ENCODE measurements at regions not wholly inside any gene's neighbourhood (a gene's known extent, or its start where the extent isn't known, plus 50 kb on each side); places are given as distances from the start of the nearest gene placed in this dataset.

DNA sequence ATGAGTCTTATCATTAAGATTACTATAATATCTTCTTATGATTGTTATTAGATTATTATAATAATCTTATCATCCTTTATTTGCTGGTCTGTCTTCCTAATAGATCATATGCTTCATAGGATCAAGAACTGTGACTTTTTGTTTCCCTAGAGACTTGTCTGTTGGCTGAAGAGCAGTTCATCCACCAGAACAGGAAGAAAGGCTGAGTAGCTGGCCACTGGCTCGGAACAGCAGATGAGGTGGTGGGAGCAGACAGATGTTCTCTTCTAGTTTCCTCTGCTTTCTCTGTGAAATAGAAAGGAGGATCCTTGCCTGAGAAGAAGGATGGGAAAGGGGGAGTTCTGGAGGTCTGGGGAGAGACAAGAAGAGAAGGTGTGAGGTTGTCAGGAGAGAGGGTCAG lies 120.0 kb downstream of the CCNA1 start:
- no peak for DNase-seq

- DNase-seq: no peak
Measured at GRCh38 chr13:36553491-36553890, 120.3 kb upstream of the SERTM1 start.

DNA sequence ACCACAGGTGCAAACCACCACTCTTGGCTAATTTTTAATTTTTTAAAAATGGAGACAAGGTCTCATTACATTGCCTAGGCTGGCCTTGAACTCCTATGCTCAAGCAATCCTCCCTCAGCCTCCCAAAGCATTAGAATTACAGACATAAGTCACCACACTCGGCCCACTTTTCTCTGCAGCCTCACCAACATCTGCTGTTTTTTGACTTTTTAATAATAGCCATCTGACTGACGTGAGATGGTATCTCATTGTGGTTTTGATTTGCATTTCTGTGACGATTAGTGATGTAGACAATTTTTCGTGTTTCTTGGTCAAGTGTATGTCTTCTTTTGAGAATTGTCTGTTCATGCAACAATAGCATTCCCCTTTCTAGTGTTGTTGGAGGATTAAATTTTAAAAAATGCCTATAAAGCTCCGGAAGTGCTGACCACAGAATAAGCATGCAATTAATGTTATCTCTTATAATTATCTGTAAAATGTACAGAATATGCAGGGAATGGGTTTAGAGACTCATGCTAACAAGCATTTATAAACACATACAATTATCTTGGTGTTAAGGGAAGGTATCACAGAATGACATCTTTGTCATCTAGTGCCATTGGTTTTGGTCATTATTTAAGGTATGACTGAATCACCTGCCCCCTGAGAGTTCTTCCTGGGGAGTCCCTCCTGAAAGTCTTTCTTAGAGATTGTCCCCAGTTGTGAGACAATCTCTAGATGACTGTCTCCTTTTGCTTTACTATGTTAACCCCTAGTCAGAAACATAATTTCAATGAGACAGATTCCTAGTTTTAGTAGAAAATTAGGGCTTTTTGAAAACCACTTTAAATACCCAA lies 118.5 kb upstream of the SERTM1 start:
- no peak for DNase-seq

DNA sequence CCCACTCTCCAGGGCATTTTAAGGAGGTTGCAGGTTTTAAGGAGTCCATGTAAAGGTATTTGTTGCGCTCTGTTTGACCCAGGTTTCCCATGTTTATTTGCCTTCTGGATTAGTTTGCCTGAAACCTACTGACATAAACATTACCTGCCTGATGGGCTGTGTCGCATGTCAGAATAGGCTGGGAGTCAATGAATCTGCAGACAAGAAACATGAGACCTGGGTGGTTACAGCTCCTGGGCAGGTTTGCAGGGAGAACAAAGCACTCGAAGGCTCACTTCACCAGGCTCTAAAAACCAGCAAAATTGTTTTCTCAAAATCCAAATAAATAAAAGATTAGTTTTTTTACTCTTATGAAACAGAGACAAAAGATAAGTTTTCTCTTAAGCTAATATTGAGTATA lies 114.4 kb upstream of the SERTM1 start:
- no peak for DNase-seq

GRCh38 chr13:36567485-36567884 lies 106.3 kb upstream of the SERTM1 start:
- no peak for DNase-seq

- no peak for DNase-seq
Measured at GRCh38 chr13:36570489-36570888, 103.3 kb upstream of the SERTM1 start.

GRCh38 chr13:36571444-36571843 lies 102.4 kb upstream of the SERTM1 start:
- DNase-seq: no peak

GRCh38 chr13:36582977-36583376 lies 90.8 kb upstream of the SERTM1 start:
- DNase-seq: no peak

DNA sequence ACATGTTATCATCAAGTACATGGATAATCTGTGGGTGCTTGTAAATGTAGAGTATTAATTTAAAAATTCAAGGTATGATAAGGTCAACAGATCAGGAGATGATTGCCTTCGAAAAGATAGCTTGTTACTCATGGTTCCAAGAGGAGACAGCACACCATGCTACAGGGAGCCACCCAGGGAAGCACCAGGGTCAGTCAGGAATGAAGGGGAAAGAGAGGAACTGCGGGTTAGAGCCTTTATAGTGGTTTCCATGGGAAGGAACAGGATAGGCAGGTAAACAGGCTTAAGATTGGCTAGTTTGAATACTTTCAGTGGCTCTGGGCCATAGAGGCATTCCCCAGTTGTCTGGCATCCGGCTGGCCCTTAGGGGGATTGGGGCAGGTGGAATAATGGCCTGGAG lies 74.2 kb upstream of the SERTM1 start:
- no peak for DNase-seq

DNA sequence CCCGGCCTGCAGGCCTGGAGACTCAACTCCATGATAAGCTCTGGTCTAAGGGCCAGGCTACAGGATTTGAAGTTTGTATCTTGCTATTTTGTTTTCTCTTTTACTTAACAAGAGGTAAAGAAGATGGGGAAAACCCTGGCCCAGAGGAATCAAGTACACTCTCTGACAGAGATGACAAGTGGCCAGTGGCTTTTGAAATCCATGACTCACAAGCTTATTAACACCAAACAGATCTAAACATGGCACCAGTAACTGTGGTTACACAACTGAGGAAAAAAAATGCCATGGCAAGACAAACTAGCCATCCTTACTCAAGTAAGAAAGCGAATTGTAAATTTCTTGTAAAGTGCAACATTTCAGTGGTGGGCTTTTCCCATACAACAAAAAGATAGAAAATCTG lies 72.6 kb upstream of the SERTM1 start:
- DNase-seq: no peak

GRCh38 chr13:36606060-36606459 lies 67.8 kb upstream of the SERTM1 start:
- no peak for DNase-seq

GRCh38 chr13:36608474-36608873 lies 65.3 kb upstream of the SERTM1 start:
- no peak for DNase-seq

DNA sequence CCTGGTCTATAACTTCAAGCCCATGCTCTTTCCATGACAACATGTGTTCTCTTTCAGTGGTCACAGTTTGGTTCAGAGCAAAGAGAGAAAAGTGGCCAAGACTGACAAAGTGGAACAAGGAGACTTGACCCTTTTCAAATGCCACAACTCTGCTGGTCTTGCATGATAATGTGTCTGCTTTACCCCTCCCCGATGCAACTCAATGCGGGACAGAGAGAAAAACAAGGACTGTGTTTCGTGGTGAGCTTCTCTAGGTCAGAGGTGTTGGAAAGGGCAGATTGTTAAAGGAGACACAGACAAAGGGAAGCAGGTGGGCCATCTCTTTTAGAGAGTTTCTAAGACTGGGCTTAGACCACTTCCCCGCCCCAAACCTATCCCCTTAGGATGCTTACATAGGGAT lies 61.6 kb upstream of the SERTM1 start:
- DNase-seq: no peak

GRCh38 chr13:36616706-36617105 lies 57.1 kb upstream of the SERTM1 start:
- no peak for DNase-seq

DNA sequence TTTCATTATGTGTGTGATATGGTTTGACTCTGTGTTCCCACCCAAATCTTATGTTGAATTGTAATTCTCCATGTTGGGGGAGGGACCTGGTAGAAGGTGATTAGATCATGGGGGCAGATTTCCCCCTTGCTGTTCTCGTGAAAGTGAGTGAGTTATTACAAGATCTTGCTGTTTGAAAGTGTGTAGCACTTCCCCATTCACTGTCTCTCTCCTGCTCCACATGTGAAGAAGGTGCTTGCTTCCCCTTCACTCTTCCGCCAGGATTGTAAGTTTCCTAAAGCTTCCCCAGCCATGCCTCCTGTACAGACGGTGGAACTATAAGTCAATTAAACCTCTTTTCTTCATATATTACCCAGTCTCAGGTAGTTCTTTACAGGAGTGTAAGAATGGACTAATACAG lies 54.3 kb upstream of the SERTM1 start:
- no peak for DNase-seq
